ENCODE measurements at regions not wholly inside any gene's neighbourhood (a gene's known extent, or its start where the extent isn't known, plus 50 kb on each side); places are given as distances from the start of the nearest gene placed in this dataset.

GRCh38 chr9:38255599-38255998 lies 136.9 kb upstream of the ALDH1B1 start:
- CTCF ChIA-PET = no interaction called here
- no peak overlapping the region for H3K27ac Mint-ChIP-seq
- ATAC-seq = no peak

GRCh38 chr9:38254756-38255155 lies 137.7 kb upstream of the ALDH1B1 start:
- no peaks in the 10 kb centered on the region for H3K4me1 Mint-ChIP-seq
- H3K9me3 Mint-ChIP-seq = no peaks in the 10 kb centered on the region
- ChIA-PET CTCF (no interaction called here), POLR2A (no interaction called here)
- DNase-seq (ENCODE audit: low spot score) (no peak), ATAC-seq (no peak)
- H3K27ac Mint-ChIP-seq = no peak overlapping the region
- H3K36me3 Mint-ChIP-seq = no peaks in the 10 kb centered on the region
- no peak overlapping the region for H3K4me3 Mint-ChIP-seq
- H3K27me3 Mint-ChIP-seq (ENCODE audit: low read depth) = peaks cover 26% of the 10 kb centered on the region
- no peak for TF ChIP-seq ARID4B (CRISPR knock-in tag; IDR thresholded peaks at IDR 0.05; ENCODE audit: borderline replicate concordance)
- no peak for TF ChIP-seq MXD4 (CRISPR knock-in tag; IDR thresholded peaks at IDR 0.05; ENCODE audit: borderline replicate concordance)
- TF ChIP-seq ZNF121 (CRISPR knock-in tag; IDR thresholded peaks at IDR 0.05) = no peak
- TF ChIP-seq GABPB1 (CRISPR knock-in tag; IDR thresholded peaks at IDR 0.05) = no peak
- no peak for TF ChIP-seq SP1 (CRISPR knock-in tag; conservative IDR thresholded peaks at IDR 0.05)
- TF ChIP-seq RORB (CRISPR knock-in tag; IDR thresholded peaks at IDR 0.05) = no peak
- TF ChIP-seq TCF7 (CRISPR knock-in tag; IDR thresholded peaks at IDR 0.05; ENCODE audit: low read depth) = no peak
- TF ChIP-seq NR3C1 (CRISPR knock-in tag; conservative IDR thresholded peaks at IDR 0.05; ENCODE audit: low read depth) = no peak
- no peak for TF ChIP-seq ZNF396 (CRISPR knock-in tag; IDR thresholded peaks at IDR 0.05; ENCODE audit: borderline replicate concordance)
- TF ChIP-seq ZNF232 (CRISPR knock-in tag; IDR thresholded peaks at IDR 0.05) = no peak

More at GRCh38 chr9:38255599-38255998, 136.9 kb upstream of the ALDH1B1 start:
- no peaks in the 10 kb centered on the region for H3K9me3 Mint-ChIP-seq
- H3K36me3 Mint-ChIP-seq = no peaks in the 10 kb centered on the region
- no peak overlapping the region for H3K4me3 Mint-ChIP-seq
- POLR2A ChIA-PET = no interaction called here
- DNase-seq (ENCODE audit: low spot score) = no peak
- peaks cover 23% of the 10 kb centered on the region for H3K27me3 Mint-ChIP-seq (ENCODE audit: low read depth)
- no peaks in the 10 kb centered on the region for H3K4me1 Mint-ChIP-seq
- TF ChIP-seq ATF6 (CRISPR knock-in tag; IDR thresholded peaks at IDR 0.05) = no peak
- no peak for TF ChIP-seq ZNF532 (CRISPR knock-in tag; IDR thresholded peaks at IDR 0.05; ENCODE audit: borderline replicate concordance)
- no peak for TF ChIP-seq E2F4 (CRISPR knock-in tag; IDR thresholded peaks at IDR 0.05; ENCODE audit: borderline replicate concordance, low read depth)
- no peak for TF ChIP-seq E2F5 (CRISPR knock-in tag; IDR thresholded peaks at IDR 0.05)

Data from WTC11 (cell line).